ENCODE measurements at regions not wholly inside any gene's neighbourhood (a gene's known extent, or its start where the extent isn't known, plus 50 kb on each side); places are given as distances from the start of the nearest gene placed in this dataset.

- no peak for ATAC-seq (ENCODE audit: insufficient read depth, low FRiP score)
- TF ChIP-seq CTCF (IDR thresholded peaks at IDR 0.05; ENCODE audit: control extremely low read depth, extremely low read depth) = no peak
- no peak overlapping the region for H3K9ac ChIP-seq (ENCODE audit: insufficient read depth in 1 of 2, low read length in 2 of 2)
- no peaks in the 10 kb centered on the region for H3K27me3 ChIP-seq (ENCODE audit: control insufficient read depth in 3 of 3, insufficient read depth in 3 of 3, low read length in 2 of 3)
- no peaks in the 10 kb centered on the region for H3K36me3 ChIP-seq (ENCODE audit: control insufficient read depth in 4 of 4, insufficient read depth in 4 of 4, low read length in 4 of 4)
- no peak overlapping the region for H3K27ac ChIP-seq (ENCODE audit: low read depth in 1 of 2, low read length in 1 of 2)
- no peak for DNase-seq
- H3K4me3 ChIP-seq = no peak overlapping the region
- H3K4me1 ChIP-seq (ENCODE audit: control insufficient read depth in 5 of 5, insufficient read depth in 5 of 5, low read length in 5 of 5) = no peaks in the 10 kb centered on the region
- WGBS, 2 donors = 91 to 100% methylated on average over 1 of the region's 1 CpG
- peaks cover 0 to 2% (median 0%) of the 10 kb centered on the region in 4 donors for H3K9me3 ChIP-seq (ENCODE audit: control insufficient read depth in 4 of 4, insufficient read depth in 3 of 4, low read length in 3 of 4)
These were observed 1038.9 kb downstream of the GRM8 start for GRCh38 chr7:126213876-126214275.

- no peak overlapping the region for H3K4me3 ChIP-seq
- H3K27me3 ChIP-seq (ENCODE audit: control insufficient read depth in 3 of 3, insufficient read depth in 3 of 3, low read length in 2 of 3) = no peaks in the 10 kb centered on the region
- no peak overlapping the region for H3K9ac ChIP-seq (ENCODE audit: insufficient read depth in 1 of 2, low read length in 2 of 2)
- H3K36me3 ChIP-seq (ENCODE audit: control insufficient read depth in 4 of 4, insufficient read depth in 4 of 4, low read length in 4 of 4) = no peaks in the 10 kb centered on the region
- ATAC-seq (ENCODE audit: insufficient read depth, low FRiP score) (no peak), DNase-seq (no peak)
- H3K9me3 ChIP-seq (ENCODE audit: control insufficient read depth in 4 of 4, insufficient read depth in 3 of 4, low read length in 3 of 4) = no peaks in the 10 kb centered on the region
- no peak for TF ChIP-seq CTCF (IDR thresholded peaks at IDR 0.05; ENCODE audit: control extremely low read depth, extremely low read depth)
- H3K27ac ChIP-seq (ENCODE audit: low read depth in 1 of 2, low read length in 1 of 2) = no peak overlapping the region
- no peaks in the 10 kb centered on the region for H3K4me1 ChIP-seq (ENCODE audit: control insufficient read depth in 5 of 5, insufficient read depth in 5 of 5, low read length in 5 of 5)
These were observed 1040.9 kb downstream of the GRM8 start for GRCh38 chr7:126211875-126212274.

GRCh38 chr7:126210707-126211106, 1042.0 kb downstream of the GRM8 start:
- no peak for DNase-seq
- H3K9me3 ChIP-seq (ENCODE audit: control insufficient read depth in 4 of 4, insufficient read depth in 3 of 4, low read length in 3 of 4) = no peaks in the 10 kb centered on the region
- no peak overlapping the region for H3K9ac ChIP-seq (ENCODE audit: insufficient read depth in 1 of 2, low read length in 2 of 2)
- H3K27me3 ChIP-seq (ENCODE audit: control insufficient read depth in 3 of 3, insufficient read depth in 3 of 3, low read length in 2 of 3) = no peaks in the 10 kb centered on the region
- H3K36me3 ChIP-seq (ENCODE audit: control insufficient read depth in 4 of 4, insufficient read depth in 4 of 4, low read length in 4 of 4) = no peaks in the 10 kb centered on the region
- ATAC-seq (ENCODE audit: insufficient read depth, low FRiP score) = no peak
- H3K27ac ChIP-seq (ENCODE audit: low read depth in 1 of 2, low read length in 1 of 2) = no peak overlapping the region
- H3K4me1 ChIP-seq (ENCODE audit: control insufficient read depth in 5 of 5, insufficient read depth in 5 of 5, low read length in 5 of 5) = no peaks in the 10 kb centered on the region
- TF ChIP-seq CTCF (IDR thresholded peaks at IDR 0.05; ENCODE audit: control extremely low read depth, extremely low read depth) = no peak
- H3K4me3 ChIP-seq = no peak overlapping the region

GRCh38 chr7:126203185-126203584, 1049.6 kb downstream of the GRM8 start:
- H3K4me1 ChIP-seq (ENCODE audit: control insufficient read depth in 5 of 5, insufficient read depth in 5 of 5, low read length in 5 of 5) = no peaks in the 10 kb centered on the region
- no peaks in the 10 kb centered on the region for H3K27me3 ChIP-seq (ENCODE audit: control insufficient read depth in 3 of 3, insufficient read depth in 3 of 3, low read length in 2 of 3)
- no peak overlapping the region for H3K27ac ChIP-seq (ENCODE audit: low read depth in 1 of 2, low read length in 1 of 2)
- WGBS, 2 donors = 42 to 59% methylated on average over 1 of the region's 1 CpG
- H3K9ac ChIP-seq (ENCODE audit: insufficient read depth in 1 of 2, low read length in 2 of 2) = no peak overlapping the region
- no peak overlapping the region for H3K4me3 ChIP-seq
- DNase-seq = no peak
- ATAC-seq (ENCODE audit: insufficient read depth, low FRiP score) = no peak
- no peaks in the 10 kb centered on the region for H3K36me3 ChIP-seq (ENCODE audit: control insufficient read depth in 4 of 4, insufficient read depth in 4 of 4, low read length in 4 of 4)
- H3K9me3 ChIP-seq (ENCODE audit: control insufficient read depth in 4 of 4, insufficient read depth in 3 of 4, low read length in 3 of 4) = no peaks in the 10 kb centered on the region
- TF ChIP-seq CTCF (IDR thresholded peaks at IDR 0.05; ENCODE audit: control extremely low read depth, extremely low read depth) = no peak

All from lung (tissue), 11 donors.